HepG2 (cell line): ENCODE measurements at regions not wholly inside any gene's neighbourhood (a gene's known extent, or its start where the extent isn't known, plus 50 kb on each side); places are given as distances from the start of the nearest gene placed in this dataset.

Source experiments
- ATAC-seq: fragments of 200-7000 bp; cut with Tn5 transposase; 3 replicates; pipeline ENCODE4 v1.9.1; 2020; ENCODE audit warnings: mild to moderate bottlenecking, moderate library complexity
- BruUV-seq: library from RNA; stranded (reverse); fragments of 400-500 nt; replicated peaks from 2 replicates; lab custom pipeline; 2021; lab: Mats Ljungman, UMichigan
- CTCF ChIA-PET: fragments of 300-600 bp; formaldehyde crosslinking; extraction: SDS; loops from one replicate; lab custom pipeline; 2021; ENCODE audit warnings: low total read pairs, inconsistent platforms, low intra/inter-chr PET ratio; lab: Yijun Ruan, JAX
- POLR2A ChIA-PET: fragments of 350-600 bp; sonication (Branson Sonifier 250); formaldehyde crosslinking; loops from one replicate; lab custom pipeline; 2020; ENCODE audit warnings: antibody characterized with exemption, inconsistent platforms; lab: Yijun Ruan, JAX
- DNase-seq: peaks from one replicate; pipeline ENCODE4 v3.0.0-alpha.2; 2015; ENCODE audit warnings: low spot score
- FAIRE-seq: peaks from 3 replicates; lab custom pipeline; 2011; peaks lifted over from hg19 to GRCh38; lab: Jason Lieb, UNC
- H2AFZ ChIP-seq: one replicate; pipeline ENCODE4 v1.6.1; 2011; ENCODE audit warnings: low read length, inconsistent platforms
- H3K27ac ChIP-seq: fragments of 300-600 bp; 3 replicates; pipeline ENCODE4 v1.8.0; 2011; ENCODE audit warnings: mixed run types, mild to moderate bottlenecking, mixed read lengths, low read length, inconsistent platforms; ENCODE audit not compliant: insufficient read depth; ENCODE audit errors: extremely low read length
- H3K27me3 ChIP-seq, 2 experiments: fragments of 200-600 bp in 1 of 2; 2 replicates in 1 of 2; 3 replicates in 1 of 2; pipeline versions ENCODE4 v1.6.0 to v1.8.0; 2011; ENCODE audit warnings: low read length in 2 of 2, mild to moderate bottlenecking in 2 of 2, moderate library complexity in 2 of 2, inconsistent platforms in 1 of 2; ENCODE audit not compliant: insufficient read depth in 2 of 2, control insufficient read depth in 1 of 2
- H3K36me3 ChIP-seq, 2 experiments: fragments of 200-600 bp in 1 of 2; replicated peaks in 1 of 2; 2 replicates in 1 of 2; 3 replicates in 1 of 2; pipeline versions ENCODE4 v1.5.1 to v1.8.0; 2011; ENCODE audit warnings: low read length in 2 of 2, inconsistent platforms in 1 of 2; ENCODE audit not compliant: insufficient read depth in 2 of 2, control insufficient read depth in 1 of 2
- H3K4me1 ChIP-seq: 2 replicates; pipeline ENCODE4 v1.5.1; 2012; ENCODE audit warnings: low read length, inconsistent platforms; ENCODE audit not compliant: insufficient read depth
- H3K4me2 ChIP-seq: 2 replicates; pipeline ENCODE4 v1.6.0; 2011; ENCODE audit warnings: low read depth, low read length, inconsistent platforms
- H3K4me3 ChIP-seq, 3 experiments: fragments of 200-600 bp in 1 of 3; sonication (generic), shearing (Covaris generic) in 1 of 3; replicated peaks in 1 of 3; 2 replicates each; pipeline ENCODE4 v1.5.1; 2011 to 2016; ENCODE audit warnings: low read length in 3 of 3, inconsistent platforms in 2 of 3, low read depth in 2 of 3, mild to moderate bottlenecking in 2 of 3, control low read depth in 1 of 3, mixed read lengths in 1 of 3; ENCODE audit not compliant: insufficient read depth in 1 of 3
- H3K79me2 ChIP-seq: one replicate; pipeline ENCODE4 v1.6.1; 2011; ENCODE audit warnings: low read length, inconsistent platforms; ENCODE audit not compliant: insufficient read depth
- H3K9ac ChIP-seq: 2 replicates; pipeline ENCODE4 v1.6.0; 2011; ENCODE audit warnings: mild to moderate bottlenecking, low read depth, low read length, inconsistent platforms; ENCODE audit not compliant: insufficient read depth
- H3K9me3 ChIP-seq: 2 replicates; pipeline ENCODE4 v1.5.1; 2012; ENCODE audit warnings: mild to moderate bottlenecking, low read length
- H4K20me1 ChIP-seq: 2 replicates; pipeline ENCODE4 v1.6.0; 2011; ENCODE audit warnings: inconsistent platforms, mild to moderate bottlenecking, low read length, moderate library complexity; ENCODE audit not compliant: insufficient read depth
- AHDC1 ChIP-seq: sonication (generic); formaldehyde crosslinking; IDR thresholded peaks from 2 replicates; pipeline ENCODE4 v1.5.1; 2020; ENCODE audit warnings: mild to moderate bottlenecking, missing genetic modification reagents, borderline replicate concordance
- CCDC6 ChIP-seq: sonication (generic); formaldehyde crosslinking; IDR thresholded peaks from 2 replicates; pipeline ENCODE4 v1.8.1; 2022; ENCODE audit warnings: mild to moderate bottlenecking, missing genetic modification reagents, moderate library complexity
- CREM ChIP-seq, 2 experiments: sonication (generic) in 1 of 2; formaldehyde crosslinking in 1 of 2; IDR thresholded peaks; 2 replicates each; pipeline versions ENCODE4 v1.4.0 to v1.6.1; 2016 to 2020; ENCODE audit warnings: antibody characterized with exemption in 1 of 2, mild to moderate bottlenecking in 1 of 2, missing genetic modification reagents in 1 of 2
- EP300 ChIP-seq, 3 experiments: sonication (generic) in 1 of 3; formaldehyde crosslinking in 1 of 3; IDR thresholded peaks; 2 replicates each; pipeline versions ENCODE4 v1.5.1 to v1.6.1; 2011 to 2020; ENCODE audit warnings: low read depth in 2 of 3, low read length in 2 of 3, borderline replicate concordance in 1 of 3, improper control_type of control experiment in 1 of 3, mild to moderate bottlenecking in 1 of 3, missing genetic modification reagents in 1 of 3, moderate library complexity in 1 of 3
- FOXA3 ChIP-seq: IDR thresholded peaks from 2 replicates; pipeline ENCODE4 v1.6.1; 2016; ENCODE audit warnings: missing genetic modification reagents, missing compliant biosample characterization
- KDM1A ChIP-seq: IDR thresholded peaks from 2 replicates; pipeline ENCODE4 v1.6.1; 2016; ENCODE audit warnings: missing compliant biosample characterization
- NFE2L2 ChIP-seq: fragments of 150-350 bp; IDR thresholded peaks from 2 replicates; pipeline ENCODE4 v1.6.1; 2014; ENCODE audit warnings: low read length
- PAF1 ChIP-seq: IDR thresholded peaks from 2 replicates; pipeline ENCODE4 v1.6.1; 2016; ENCODE audit warnings: missing genetic modification reagents, missing compliant biosample characterization
- RAD21 ChIP-seq: fragments of 450-650 bp; formaldehyde crosslinking; IDR thresholded peaks from 2 replicates; pipeline ENCODE4 v1.5.0; 2020; ENCODE audit warnings: mild to moderate bottlenecking
- SKI ChIP-seq: fragments of 450-650 bp; IDR thresholded peaks from one replicate; pipeline ENCODE4 v1.6.1; 2018; ENCODE audit warnings: mild to moderate bottlenecking; ENCODE audit not compliant: partially characterized antibody
- TBX3 ChIP-seq: fragments of 450-650 bp; IDR thresholded peaks from 2 replicates; pipeline ENCODE4 v1.6.1; 2017; ENCODE audit warnings: antibody characterized with exemption, mild to moderate bottlenecking, inconsistent platforms, borderline replicate concordance
- TCF7 ChIP-seq: sonication (generic); IDR thresholded peaks from 2 replicates; pipeline ENCODE4 v1.6.1; 2016; ENCODE audit warnings: antibody characterized with exemption, low read depth
- TIGD3 ChIP-seq: sonication (generic); formaldehyde crosslinking; IDR thresholded peaks from 2 replicates; pipeline ENCODE4 v1.5.1; 2020; ENCODE audit warnings: mild to moderate bottlenecking, missing genetic modification reagents, borderline replicate concordance
- ZMYM2 ChIP-seq: sonication (generic); formaldehyde crosslinking; IDR thresholded peaks from 2 replicates; pipeline ENCODE4 v1.8.0; 2022; ENCODE audit warnings: mild to moderate bottlenecking, missing genetic modification reagents
- ZNF3 ChIP-seq: IDR thresholded peaks from 2 replicates; pipeline ENCODE4 v1.7.0; 2017; ENCODE audit warnings: inconsistent platforms
- ZNF670 ChIP-seq: sonication (generic); formaldehyde crosslinking; IDR thresholded peaks from 2 replicates; pipeline ENCODE4 v1.8.0; 2022; ENCODE audit warnings: mild to moderate bottlenecking, missing genetic modification reagents, borderline replicate concordance
- ZNF768 ChIP-seq: sonication (generic); formaldehyde crosslinking; IDR thresholded peaks from 2 replicates; pipeline ENCODE4 v1.4.0; 2020; ENCODE audit warnings: missing genetic modification reagents
- ZNF772 ChIP-seq: sonication (generic); formaldehyde crosslinking; IDR thresholded peaks from 2 replicates; pipeline ENCODE4 v1.5.0; 2020; ENCODE audit warnings: mild to moderate bottlenecking, missing genetic modification reagents
- WGBS: methylation state at CpG from one replicate; pipeline ENCODE4 v1.1.6; 2017; ENCODE audit warnings: low lambda C conversion rate; 5-methylcytosine and 5-hydroxymethylcytosine counted together
- in situ Hi-C: cut with HindIII; loops from 2 replicates; pipeline ENCODE4 v1.10.0; 2017; ENCODE audit warnings: low pct_unique_long_range_greater_than_20kb; ENCODE audit not compliant: extremely low pct_ligation_motif_present
- intact Hi-C: fragments of 100-400 bp; cut with micrococcal nuclease; formaldehyde crosslinking; loops from one replicate; pipeline ENCODE4 v1.10.0; 2022; ENCODE audit not compliant: unreplicated experiment

GRCh38 chr14:30340495-30340894, 218.5 kb upstream of the G2E3 start (continued):
- TF ChIP-seq ZNF670 (CRISPR knock-in tag) (no peak), FOXA3 (CRISPR knock-in tag) (no peak), TIGD3 (CRISPR knock-in tag) (no peak), NFE2L2 (no peak), ZMYM2 (CRISPR knock-in tag) (no peak), ZNF3 (CRISPR knock-in tag) (no peak), ZNF768 (CRISPR knock-in tag) (no peak)

GRCh38 chr14:30345511-30345910, 213.4 kb upstream of the G2E3 start:
- no peak overlapping the region for H3K9ac ChIP-seq
- no peak overlapping the region for H2AFZ ChIP-seq
- FAIRE-seq (no peak), ATAC-seq (no peak), DNase-seq (peak; percentile 50)
- in situ Hi-C loops = no loop called here
- H3K4me1 ChIP-seq = no peaks in the 10 kb centered on the region
- no peaks in the 10 kb centered on the region for H4K20me1 ChIP-seq
- intact Hi-C loops = no loop called here
- WGBS = 0% methylated on average over 1 of the region's 1 CpG
- ChIA-PET CTCF (no interaction called here), POLR2A (no interaction called here)
- BruUV-seq = no TSS peak
- H3K4me2 ChIP-seq = no peak overlapping the region
- no peak overlapping the region for H3K4me3 ChIP-seq
- H3K27ac ChIP-seq = no peak overlapping the region
- no peaks in the 10 kb centered on the region for H3K27me3 ChIP-seq
- peaks cover 9% of the 10 kb centered on the region; the same call in 1 of the 2 replicates for H3K9me3 ChIP-seq
- no peaks in the 10 kb centered on the region for H3K79me2 ChIP-seq
- no peaks in the 10 kb centered on the region for H3K36me3 ChIP-seq
- TF ChIP-seq TCF7 (peak; percentile 58), CREM (IDR thresholded peaks at IDR 0.05) (no peak), CREM (CRISPR knock-in tag; IDR thresholded peaks at IDR 0.05) (no peak), SKI (no peak), CCDC6 (CRISPR knock-in tag) (no peak), RAD21 (CRISPR knock-in tag) (no peak), TBX3 (0 out of 2 replicates have a peak, but pooled peaks have one; percentile 20), AHDC1 (CRISPR knock-in tag) (0 out of 2 replicates have a peak, but pooled peaks have one; percentile 31), ZNF772 (CRISPR knock-in tag) (no peak), KDM1A (CRISPR knock-in tag) (no peak), EP300 (IDR thresholded peaks at IDR 0.05; ENCODE audit: low read depth in 2 of 2, low read length in 2 of 2) (0 out of 4 replicates have a peak, but pooled peaks of 1 of the 2 experiments have one; percentile 6), EP300 (CRISPR knock-in tag; IDR thresholded peaks at IDR 0.05; ENCODE audit: borderline replicate concordance) (no peak), PAF1 (CRISPR knock-in tag) (no peak)
